ENCODE measurements at regions not wholly inside any gene's neighbourhood (a gene's known extent, or its start where the extent isn't known, plus 50 kb on each side); places are given as distances from the start of the nearest gene placed in this dataset.

- DNase-seq (ENCODE audit: low read depth), result no peak
- H3K4me3 ChIP-seq (ENCODE audit: low read depth, low read length), result no peak overlapping the region
- TF ChIP-seq CTCF (IDR thresholded peaks at IDR 0.05; ENCODE audit: low read depth, low read length) (no peak), MYC (IDR thresholded peaks at IDR 0.05; ENCODE audit: low read depth, low read length) (no peak), POLR2A (IDR thresholded peaks at IDR 0.05; ENCODE audit: extremely low read depth, insufficient read length) (no peak), MAX (IDR thresholded peaks at IDR 0.05; ENCODE audit: low read depth, low read length) (no peak)
Observed at GRCh38 chr5:58201922-58202648, 257.8 kb downstream of the PLK2 start.

GRCh38 chr5:58200451-58200850 lies 259.4 kb downstream of the PLK2 start:
- no peak for DNase-seq (ENCODE audit: low read depth)
- H3K4me3 ChIP-seq (ENCODE audit: low read depth, low read length), result no peak overlapping the region
- TF ChIP-seq MYC (IDR thresholded peaks at IDR 0.05; ENCODE audit: low read depth, low read length), result no peak

- H3K4me3 ChIP-seq (ENCODE audit: low read depth, low read length), result no peak overlapping the region
- no peak for DNase-seq (ENCODE audit: low read depth)
- TF ChIP-seq MAX (IDR thresholded peaks at IDR 0.05; ENCODE audit: low read depth, low read length) (no peak), POLR2A (IDR thresholded peaks at IDR 0.05; ENCODE audit: extremely low read depth, insufficient read length) (no peak), MYC (IDR thresholded peaks at IDR 0.05; ENCODE audit: low read depth, low read length) (no peak), CTCF (IDR thresholded peaks at IDR 0.05; ENCODE audit: low read depth, low read length) (no peak)
Observed at GRCh38 chr5:58199087-58199486, 260.8 kb downstream of the PLK2 start.

- no peak overlapping the region for H3K4me3 ChIP-seq (ENCODE audit: low read depth, low read length)
- no peak for TF ChIP-seq POLR2A (IDR thresholded peaks at IDR 0.05; ENCODE audit: extremely low read depth, insufficient read length)
- no peak for TF ChIP-seq MYC (IDR thresholded peaks at IDR 0.05; ENCODE audit: low read depth, low read length)
- TF ChIP-seq MAX (IDR thresholded peaks at IDR 0.05; ENCODE audit: low read depth, low read length), result no peak
- no peak for TF ChIP-seq CTCF (IDR thresholded peaks at IDR 0.05; ENCODE audit: low read depth, low read length)
- DNase-seq (ENCODE audit: low read depth), result no peak
Observed at GRCh38 chr5:58198330-58198729, 261.6 kb downstream of the PLK2 start.

GRCh38 chr5:58197875-58198274 lies 262.0 kb downstream of the PLK2 start:
- DNase-seq (ENCODE audit: low read depth), result no peak
- H3K4me3 ChIP-seq (ENCODE audit: low read depth, low read length), result no peak overlapping the region
- TF ChIP-seq POLR2A (IDR thresholded peaks at IDR 0.05; ENCODE audit: extremely low read depth, insufficient read length) (no peak), MAX (IDR thresholded peaks at IDR 0.05; ENCODE audit: low read depth, low read length) (no peak), CTCF (IDR thresholded peaks at IDR 0.05; ENCODE audit: low read depth, low read length) (no peak), MYC (IDR thresholded peaks at IDR 0.05; ENCODE audit: low read depth, low read length) (no peak)

- no peak for DNase-seq (ENCODE audit: low read depth)
- no peak for TF ChIP-seq MYC (IDR thresholded peaks at IDR 0.05; ENCODE audit: low read depth, low read length)
- TF ChIP-seq POLR2A (IDR thresholded peaks at IDR 0.05; ENCODE audit: extremely low read depth, insufficient read length), result no peak
- TF ChIP-seq MAX (IDR thresholded peaks at IDR 0.05; ENCODE audit: low read depth, low read length), result no peak
- TF ChIP-seq CTCF (IDR thresholded peaks at IDR 0.05; ENCODE audit: low read depth, low read length), result no peak
- no peak overlapping the region for H3K4me3 ChIP-seq (ENCODE audit: low read depth, low read length)
Observed at GRCh38 chr5:58191443-58191842, 268.4 kb downstream of the PLK2 start.
